Endothelial cell of umbilical vein (primary cell): ENCODE measurements at regions not wholly inside any gene's neighbourhood (a gene's known extent, or its start where the extent isn't known, plus 50 kb on each side); places are given as distances from the start of the nearest gene placed in this dataset.
A peak's percentile ranks its signal among the peaks of the same experiment; 100 is the strongest.

Source experiments
- BruUV-seq: library from RNA; stranded (reverse); fragments of 400-500 nt; replicated peaks from 2 replicates; lab custom pipeline; 2021; lab: Mats Ljungman, UMichigan
- CTCF ChIA-PET: fragments of 300-600, 350-600 bp; sonication (Branson Sonifier 250); formaldehyde crosslinking; loops from one replicate; lab custom pipeline; 2021; ENCODE audit warnings: antibody characterized with exemption, inconsistent platforms; lab: Charles Lee
- POLR2A ChIA-PET: fragments of 300-600, 350-600 bp; sonication (Branson Sonifier 250); formaldehyde crosslinking; loops from one replicate; lab custom pipeline; 2021; ENCODE audit warnings: antibody characterized with exemption, inconsistent platforms; lab: Charles Lee
- DNase-seq: peaks from one replicate; pipeline ENCODE4 v3.0.0-alpha.2; 2011; ENCODE audit warnings: low read depth, low spot score
- FAIRE-seq: peaks from 2 replicates; lab custom pipeline; 2011; peaks lifted over from hg19 to GRCh38; lab: Jason Lieb, UNC
- H2AFZ ChIP-seq: 2 replicates; pipeline ENCODE4 v1.6.0; 2012; ENCODE audit warnings: low read depth, low read length, control low read depth, inconsistent platforms
- H3K27ac ChIP-seq: 2 replicates; pipeline ENCODE4 v1.5.1; 2011; ENCODE audit warnings: low read depth, mild to moderate bottlenecking, control low read depth, low read length, moderate library complexity; ENCODE audit not compliant: insufficient read depth
- H3K27me3 ChIP-seq, 2 experiments: 2 replicates each; pipeline versions ENCODE4 v1.6.0 to v1.6.1; 2011; ENCODE audit warnings: low read length in 2 of 2, mixed read lengths in 1 of 2; ENCODE audit not compliant: control insufficient read depth in 2 of 2, insufficient read depth in 2 of 2
- H3K36me3 ChIP-seq, 2 experiments: 2 replicates in 1 of 2; 3 replicates in 1 of 2; pipeline ENCODE4 v1.5.1; 2011; ENCODE audit warnings: low read length in 2 of 2, mild to moderate bottlenecking in 1 of 2, moderate library complexity in 1 of 2; ENCODE audit not compliant: control insufficient read depth in 2 of 2, insufficient read depth in 2 of 2; ENCODE audit errors: extremely low read depth in 1 of 2
- H3K4me1 ChIP-seq: 3 replicates; pipeline ENCODE4 v1.5.1; 2011; ENCODE audit warnings: mild to moderate bottlenecking, low read length; ENCODE audit not compliant: control insufficient read depth, insufficient read depth; ENCODE audit errors: extremely low read depth
- H3K4me2 ChIP-seq: 2 replicates; pipeline ENCODE4 v1.6.1; 2011; ENCODE audit warnings: low read length, control low read depth, mixed read lengths; ENCODE audit not compliant: insufficient read depth
- H3K4me3 ChIP-seq, 3 experiments: fragments of 200-600 bp in 1 of 3; sonication (generic), shearing (Covaris generic) in 1 of 3; replicated peaks in 1 of 3; 2 replicates each; pipeline ENCODE4 v1.5.1; 2011 to 2016; ENCODE audit warnings: control low read depth in 3 of 3, low read length in 3 of 3, mild to moderate bottlenecking in 2 of 3, inconsistent platforms in 1 of 3, low read depth in 1 of 3, moderate library complexity in 1 of 3; ENCODE audit not compliant: insufficient read depth in 1 of 3
- H3K79me2 ChIP-seq: 2 replicates; pipeline ENCODE4 v1.6.0; 2012; ENCODE audit warnings: low read length, inconsistent platforms; ENCODE audit not compliant: control insufficient read depth, insufficient read depth
- H3K9ac ChIP-seq: replicated peaks from 2 replicates; pipeline ENCODE3; 2011; ENCODE audit warnings: low read length, control low read depth; ENCODE audit not compliant: insufficient read depth; ENCODE audit errors: extremely low read depth
- H3K9me1 ChIP-seq: replicated peaks from 3 replicates; pipeline ENCODE4 v1.6.0; 2011; ENCODE audit warnings: mild to moderate bottlenecking, low read length; ENCODE audit not compliant: control insufficient read depth, insufficient read depth; ENCODE audit errors: extremely low read depth
- H3K9me3 ChIP-seq: replicated peaks from 2 replicates; pipeline ENCODE4 v1.5.1; 2012; ENCODE audit warnings: low read length, inconsistent platforms; ENCODE audit not compliant: control insufficient read depth, insufficient read depth
- H4K20me1 ChIP-seq: replicated peaks from 2 replicates; pipeline ENCODE3; 2011; ENCODE audit warnings: mild to moderate bottlenecking, low read length; ENCODE audit not compliant: control insufficient read depth, insufficient read depth; ENCODE audit errors: extremely low read depth
- CTCF ChIP-seq, 2 donors: IDR thresholded peaks; 1 replicate in 1 of 2; 2 replicates in 1 of 2; pipeline ENCODE4 v1.5.1; 2011; ENCODE audit warnings: low read length in 2 of 2, mild to moderate bottlenecking in 2 of 2, moderate library complexity in 2 of 2, control low read depth in 1 of 2, inconsistent platforms in 1 of 2, low read depth in 1 of 2; ENCODE audit not compliant: insufficient read depth in 1 of 2; ENCODE audit errors: extremely low read depth in 1 of 2
- JUN ChIP-seq: IDR thresholded peaks from 2 replicates; pipeline ENCODE4 v1.6.1; 2011; ENCODE audit warnings: borderline replicate concordance, low read depth; ENCODE audit not compliant: insufficient read length, insufficient read depth
- MAX ChIP-seq: IDR thresholded peaks from 2 replicates; pipeline ENCODE4 v1.6.1; 2011; ENCODE audit not compliant: insufficient read depth, insufficient read length
- POLR2A ChIP-seq: IDR thresholded peaks from 2 replicates; pipeline ENCODE4 v1.6.1; 2012; ENCODE audit warnings: low read depth, mild to moderate bottlenecking, control low read depth, low read length
- dilution Hi-C: fragments of 300-500 bp; cut with MboI; formaldehyde crosslinking; loops from one replicate; pipeline ENCODE4 v1.15.0; 2019; ENCODE audit warnings: low sequenced_read_pairs; ENCODE audit not compliant: extremely low pct_ligation_motif_present
- intact Hi-C: fragments of 100-400 bp; cut with micrococcal nuclease; formaldehyde crosslinking; loops from one replicate; pipeline ENCODE4 v1.10.0; 2022

- no peaks in the 10 kb centered on the region for H3K36me3 ChIP-seq
- no peaks in the 10 kb centered on the region for H3K4me1 ChIP-seq
- DNase-seq: no peak
- peak overlapping the region; percentile 30 for H2AFZ ChIP-seq
- CTCF ChIA-PET: no interaction called here
- H3K27ac ChIP-seq: no peak overlapping the region
- no peak for FAIRE-seq
- no peak overlapping the region for H3K4me3 ChIP-seq
- H3K9ac ChIP-seq: no peak overlapping the region
- dilution Hi-C loops (no loop called here), intact Hi-C loops (no loop called here)
- no peaks in the 10 kb centered on the region for H3K9me1 ChIP-seq
- POLR2A ChIA-PET: no interaction called here
- no peak overlapping the region for H3K4me2 ChIP-seq
- TF ChIP-seq JUN (no peak), CTCF (IDR thresholded peaks at IDR 0.05; ENCODE audit: extremely low read depth in 1 of 2, insufficient read depth in 1 of 2, low read depth in 1 of 2, low read length in 2 of 2) (no peak), MAX (no peak)
- no peaks in the 10 kb centered on the region for H3K79me2 ChIP-seq
- H4K20me1 ChIP-seq: no peaks in the 10 kb centered on the region
- BruUV-seq: no TSS peak
- no peaks in the 10 kb centered on the region for H3K9me3 ChIP-seq
- H3K27me3 ChIP-seq: no peaks in the 10 kb centered on the region
These were observed 1158.6 kb downstream of the PLA2G4A start for GRCh38 chr1:187987236-187987776.

- Histone ChIP-seq H3K9me1 (no peaks in the 10 kb centered on the region), H3K4me3 (no peak overlapping the region), H3K36me3 (no peaks in the 10 kb centered on the region), H3K9ac (no peak overlapping the region), H3K4me2 (no peak overlapping the region), H3K9me3 (no peaks in the 10 kb centered on the region), H3K4me1 (no peaks in the 10 kb centered on the region), H3K79me2 (no peaks in the 10 kb centered on the region), H3K27ac (no peak overlapping the region), H3K27me3 (no peaks in the 10 kb centered on the region), H4K20me1 (no peaks in the 10 kb centered on the region), H2AFZ (no peak overlapping the region)
- intact Hi-C loops: no loop called here
- POLR2A ChIA-PET: no interaction called here
- DNase-seq: no peak
- no peak for TF ChIP-seq POLR2A
- dilution Hi-C loops: no loop called here
- CTCF ChIA-PET: no interaction called here
- FAIRE-seq: no peak
- no TSS peak for BruUV-seq
These were observed 1163.2 kb downstream of the PLA2G4A start for GRCh38 chr1:187991944-187992343.
